ENCODE measurements at regions not wholly inside any gene's neighbourhood (a gene's known extent, or its start where the extent isn't known, plus 50 kb on each side); places are given as distances from the start of the nearest gene placed in this dataset.

- no peak overlapping the region for H3K4me3 ChIP-seq (ENCODE audit: low read depth, low read length)
- no peak overlapping the region for H3K27ac ChIP-seq
- H3K9me3 ChIP-seq (ENCODE audit: control insufficient read depth, low read length), result no peaks in the 10 kb centered on the region
- H3K27me3 ChIP-seq (ENCODE audit: control insufficient read depth, insufficient read depth, low read length), result no peaks in the 10 kb centered on the region
- H2AFZ ChIP-seq, result no peak overlapping the region
- H3K9ac ChIP-seq, result no peak overlapping the region
- H3K4me2 ChIP-seq (ENCODE audit: low read length), result no peak overlapping the region
- no peak for TF ChIP-seq CTCF (IDR thresholded peaks at IDR 0.05)
- H3K36me3 ChIP-seq (ENCODE audit: control insufficient read depth, insufficient read depth, low read length), result no peaks in the 10 kb centered on the region
- no peaks in the 10 kb centered on the region for H3K4me1 ChIP-seq
- H3K79me2 ChIP-seq, result no peaks in the 10 kb centered on the region
Measured at GRCh38 chr4:43275779-43276178, 383.3 kb downstream of the GRXCR1 start.

DNA sequence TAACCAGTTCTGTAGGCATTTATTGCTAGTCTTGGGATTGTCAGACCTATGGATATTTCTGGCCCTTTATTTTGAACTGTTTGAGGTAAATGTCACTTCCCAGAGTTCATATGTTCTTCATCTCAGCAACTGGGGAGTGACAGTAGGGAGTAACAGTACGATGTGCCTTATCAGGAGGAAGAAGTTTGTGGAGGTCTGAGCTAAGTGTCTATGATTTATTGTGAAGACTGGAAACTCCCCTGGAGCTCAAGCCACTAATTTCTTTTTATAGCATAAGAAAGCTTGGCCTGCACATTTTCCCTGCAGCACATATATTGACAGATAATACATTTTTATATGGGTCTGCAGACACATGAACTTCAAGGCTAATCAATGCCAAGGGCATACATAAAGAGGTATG is 383.8 kb downstream of the GRXCR1 start:
- Histone ChIP-seq H3K79me2 (no peaks in the 10 kb centered on the region), H3K4me2 (ENCODE audit: low read length) (no peak overlapping the region), H3K4me1 (no peaks in the 10 kb centered on the region), H3K36me3 (ENCODE audit: control insufficient read depth, insufficient read depth, low read length) (no peaks in the 10 kb centered on the region), H2AFZ (no peak overlapping the region), H3K9me3 (ENCODE audit: control insufficient read depth, low read length) (no peaks in the 10 kb centered on the region), H3K4me3 (ENCODE audit: low read depth, low read length) (no peak overlapping the region), H3K9ac (no peak overlapping the region), H3K27me3 (ENCODE audit: control insufficient read depth, insufficient read depth, low read length) (no peaks in the 10 kb centered on the region), H3K27ac (no peak overlapping the region)
- no peak for TF ChIP-seq CTCF (IDR thresholded peaks at IDR 0.05)

- Histone ChIP-seq H3K4me3 (ENCODE audit: low read depth, low read length) (no peak overlapping the region), H3K4me2 (ENCODE audit: low read length) (no peak overlapping the region), H3K27ac (no peak overlapping the region), H3K27me3 (ENCODE audit: control insufficient read depth, insufficient read depth, low read length) (no peaks in the 10 kb centered on the region), H3K79me2 (no peaks in the 10 kb centered on the region), H3K36me3 (ENCODE audit: control insufficient read depth, insufficient read depth, low read length) (no peaks in the 10 kb centered on the region), H3K4me1 (no peaks in the 10 kb centered on the region), H2AFZ (no peak overlapping the region), H3K9ac (no peak overlapping the region), H3K9me3 (ENCODE audit: control insufficient read depth, low read length) (no peaks in the 10 kb centered on the region)
- no peak for TF ChIP-seq CTCF (IDR thresholded peaks at IDR 0.05)
Measured at GRCh38 chr4:43277003-43277402, 384.5 kb downstream of the GRXCR1 start.

- Histone ChIP-seq H3K4me3 (ENCODE audit: low read depth, low read length) (no peak overlapping the region), H3K27me3 (ENCODE audit: control insufficient read depth, insufficient read depth, low read length) (no peaks in the 10 kb centered on the region), H3K27ac (no peak overlapping the region), H3K36me3 (ENCODE audit: control insufficient read depth, insufficient read depth, low read length) (no peaks in the 10 kb centered on the region), H2AFZ (no peak overlapping the region), H3K4me2 (ENCODE audit: low read length) (no peak overlapping the region), H3K9ac (no peak overlapping the region), H3K9me3 (ENCODE audit: control insufficient read depth, low read length) (no peaks in the 10 kb centered on the region), H3K79me2 (no peaks in the 10 kb centered on the region), H3K4me1 (no peaks in the 10 kb centered on the region)
- no peak for TF ChIP-seq CTCF (IDR thresholded peaks at IDR 0.05)
Measured at GRCh38 chr4:43282534-43282933, 390.0 kb downstream of the GRXCR1 start.

DNA sequence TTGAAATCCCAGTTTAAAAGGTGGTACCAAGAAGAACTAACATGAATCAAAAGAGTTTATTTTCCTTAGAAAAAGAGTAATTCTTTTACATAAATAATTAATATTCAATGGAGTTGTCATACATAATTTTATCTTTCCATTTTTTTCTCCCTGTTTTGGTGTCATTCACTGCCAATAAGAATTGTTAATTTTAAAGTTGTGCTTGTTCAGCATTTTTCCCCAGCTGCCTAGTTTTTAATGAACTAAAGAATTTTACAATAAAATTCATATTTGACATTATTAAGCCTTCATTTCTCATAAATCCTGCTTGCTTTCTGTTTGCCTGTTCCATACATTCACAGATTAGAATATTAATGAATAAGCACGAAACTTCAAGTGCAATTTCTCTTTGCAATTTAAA is 393.6 kb downstream of the GRXCR1 start:
- H3K4me1 ChIP-seq, result no peaks in the 10 kb centered on the region
- H3K4me3 ChIP-seq (ENCODE audit: low read depth, low read length), result no peak overlapping the region
- H3K9me3 ChIP-seq (ENCODE audit: control insufficient read depth, low read length), result no peaks in the 10 kb centered on the region
- TF ChIP-seq CTCF (IDR thresholded peaks at IDR 0.05), result no peak
- no peak overlapping the region for H3K4me2 ChIP-seq (ENCODE audit: low read length)
- no peaks in the 10 kb centered on the region for H3K27me3 ChIP-seq (ENCODE audit: control insufficient read depth, insufficient read depth, low read length)
- no peak overlapping the region for H2AFZ ChIP-seq
- no peak overlapping the region for H3K27ac ChIP-seq
- no peaks in the 10 kb centered on the region for H3K79me2 ChIP-seq
- H3K36me3 ChIP-seq (ENCODE audit: control insufficient read depth, insufficient read depth, low read length), result no peaks in the 10 kb centered on the region
- no peak overlapping the region for H3K9ac ChIP-seq

Measured in parathyroid adenoma (tissue), 2 donors.